ENCODE measurements at regions not wholly inside any gene's neighbourhood (a gene's known extent, or its start where the extent isn't known, plus 50 kb on each side); places are given as distances from the start of the nearest gene placed in this dataset.
A peak's percentile ranks its signal among the peaks of the same experiment; 100 is the strongest.

DNA sequence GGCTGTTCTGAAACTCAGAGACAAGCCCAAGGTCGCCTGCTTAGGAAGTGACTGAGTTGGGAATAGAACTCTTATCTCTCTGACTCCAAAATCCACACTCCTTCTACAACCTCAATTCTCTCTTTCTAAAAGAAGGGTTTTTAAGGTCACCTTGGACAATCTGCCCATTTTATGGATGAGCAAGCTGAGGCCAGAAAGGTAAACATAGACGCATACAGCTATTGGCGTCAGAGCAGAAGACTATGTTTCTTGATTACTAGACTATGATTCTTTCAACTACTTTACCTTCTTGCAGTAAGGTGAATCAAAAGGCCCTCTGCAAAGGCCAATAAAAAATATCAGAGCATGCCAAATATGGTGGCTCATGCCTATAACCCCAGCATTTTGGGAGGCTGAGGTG, 276.6 kb downstream of the CLIC5 start:
- DNase-seq = no peak

DNA sequence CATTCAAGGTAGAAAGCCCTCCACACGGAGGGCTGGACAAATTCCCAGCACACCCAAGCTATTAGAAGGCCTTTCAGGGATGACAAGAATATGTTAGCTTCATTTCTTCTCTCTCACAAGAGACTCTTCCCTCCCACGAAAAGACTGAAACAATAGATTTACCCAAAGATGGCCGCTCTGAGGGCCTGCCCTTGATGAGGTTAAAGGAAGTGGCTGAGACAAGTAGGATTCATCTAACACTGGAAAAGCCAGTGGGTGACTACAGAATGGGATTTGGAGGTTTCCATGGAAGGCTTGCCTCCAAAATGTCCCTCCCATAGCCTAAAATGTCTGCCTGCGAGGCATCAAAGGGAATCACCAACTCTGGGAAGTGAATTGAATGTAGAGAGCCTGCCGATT, 277.6 kb downstream of the CLIC5 start:
- DNase-seq = no peak

- DNase-seq = no peak
Observed at GRCh38 chr6:45737331-45738056, 278.2 kb downstream of the CLIC5 start.

DNA sequence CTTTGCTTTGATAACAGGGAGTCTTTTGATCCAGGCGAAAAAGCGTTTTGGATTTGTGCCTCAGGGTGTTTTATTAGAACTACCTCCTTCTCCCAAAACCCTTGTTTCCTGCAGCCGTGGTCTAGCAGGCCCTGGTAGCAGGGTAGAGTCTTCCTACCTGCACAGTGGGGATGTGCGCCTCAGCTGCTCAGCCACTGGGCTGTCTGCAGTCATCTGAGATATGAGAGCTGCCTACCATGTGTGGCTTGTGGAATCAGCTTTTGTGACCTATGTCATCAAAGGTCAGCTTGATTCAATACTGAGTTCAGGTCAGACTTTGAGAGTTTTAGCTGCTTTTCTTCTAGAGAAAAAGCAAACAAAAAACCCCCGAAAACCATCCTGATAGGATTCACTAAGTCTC, 279.5 kb downstream of the CLIC5 start:
- no peak for DNase-seq

DNA sequence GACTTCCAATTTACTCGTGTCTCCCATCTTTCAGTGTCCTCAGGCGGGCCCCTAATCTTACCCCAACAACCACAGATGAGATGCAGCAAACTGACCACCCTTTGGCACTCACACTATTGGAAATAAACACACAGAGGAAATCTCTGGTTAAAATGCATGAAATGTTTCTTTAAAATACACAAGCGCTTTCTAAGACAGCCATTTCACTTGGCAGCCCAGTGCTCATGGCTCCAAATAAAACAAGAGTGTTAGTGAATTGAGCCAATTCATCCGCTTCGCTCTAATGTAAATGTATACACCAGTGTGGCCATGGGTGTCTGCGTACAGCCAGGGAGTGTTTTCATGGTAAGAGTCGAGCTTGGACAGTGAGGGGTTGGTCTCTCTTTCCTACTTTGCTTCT, 282.9 kb downstream of the CLIC5 start:
- DNase-seq = no peak

DNA sequence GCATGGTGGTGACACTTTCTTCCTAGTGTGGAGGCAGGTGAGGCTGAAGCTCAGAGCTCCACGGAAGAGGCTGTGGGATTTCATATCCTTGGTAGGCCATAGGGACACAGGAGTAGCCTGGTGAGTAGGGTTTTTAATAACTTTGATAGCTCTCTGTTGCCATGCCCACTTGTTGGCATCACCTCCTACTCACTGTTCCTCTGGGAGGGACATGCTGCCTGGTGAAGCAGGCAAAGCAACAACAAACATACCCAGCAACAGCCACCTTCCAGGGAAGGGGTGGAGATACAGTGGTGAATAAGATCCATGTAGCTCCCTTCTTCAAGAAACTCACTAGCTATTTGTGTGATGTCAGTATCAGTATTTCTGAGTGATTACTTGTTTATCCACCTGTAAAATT, 285.4 kb downstream of the CLIC5 start:
- no peak for DNase-seq

DNA sequence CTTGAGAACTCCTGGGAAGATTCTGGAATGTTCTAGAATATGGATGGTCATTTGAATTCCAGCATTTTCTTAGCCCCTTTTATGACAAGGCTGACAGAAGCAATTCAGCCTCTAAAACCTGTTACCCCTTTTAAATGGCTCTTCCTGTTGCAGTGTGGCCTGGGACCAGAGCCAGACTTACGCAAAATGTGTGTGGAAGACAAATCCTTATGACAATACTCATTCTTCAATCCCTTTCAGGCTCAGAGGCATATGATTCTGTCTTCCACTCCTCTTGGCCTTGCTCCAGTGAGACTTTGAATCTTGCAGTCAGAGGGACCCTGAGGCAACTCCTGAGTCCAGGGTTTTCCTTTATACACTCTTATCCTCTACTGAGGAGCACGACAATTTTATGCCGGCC, 287.0 kb downstream of the CLIC5 start:
- DNase-seq = no peak

GRCh38 chr6:45727819-45728449, 287.7 kb downstream of the CLIC5 start:
- no peak for DNase-seq

- no peak for DNase-seq
Observed at GRCh38 chr6:45727228-45727627, 288.4 kb downstream of the CLIC5 start.

GRCh38 chr6:45726444-45726843, 289.2 kb downstream of the CLIC5 start:
- DNase-seq = no peak

DNA sequence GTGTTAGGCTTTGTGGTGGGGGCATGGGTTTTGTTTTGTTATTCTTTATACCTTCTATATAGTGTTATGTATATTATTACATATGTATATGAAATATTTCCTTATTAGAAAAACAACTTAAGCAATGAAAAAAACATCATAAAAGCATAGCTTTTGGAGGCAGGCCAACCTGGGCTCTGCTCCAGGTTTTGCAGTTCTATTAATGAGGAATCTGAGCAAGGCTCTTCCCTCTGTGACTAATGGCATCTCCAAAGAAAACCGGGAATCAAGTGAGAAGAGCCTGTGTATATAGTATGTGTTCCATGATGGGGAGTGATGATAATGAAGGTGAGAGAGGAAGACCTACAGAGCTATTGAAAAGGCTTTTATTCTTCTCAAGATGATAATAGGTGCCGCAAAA, 291.1 kb downstream of the CLIC5 start:
- no peak for DNase-seq

DNA sequence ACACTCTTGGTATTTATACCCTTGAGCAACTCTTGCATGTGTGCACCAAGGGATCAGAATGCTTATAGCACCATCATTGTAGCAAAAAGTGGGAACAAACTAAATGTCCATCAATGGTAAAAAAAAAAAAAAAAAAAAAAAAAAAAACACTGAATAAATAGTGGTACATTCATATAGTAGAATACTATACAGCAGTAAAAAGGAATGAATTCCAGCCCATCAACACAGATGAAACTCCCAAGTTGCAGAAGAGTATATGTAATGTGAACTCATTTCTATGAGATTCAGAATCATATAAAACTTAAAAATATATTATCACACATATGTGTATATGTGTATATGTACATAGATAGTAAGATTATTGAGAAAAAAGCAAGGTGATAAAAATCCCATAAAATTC, 291.6 kb downstream of the CLIC5 start:
- no peak for DNase-seq

DNA sequence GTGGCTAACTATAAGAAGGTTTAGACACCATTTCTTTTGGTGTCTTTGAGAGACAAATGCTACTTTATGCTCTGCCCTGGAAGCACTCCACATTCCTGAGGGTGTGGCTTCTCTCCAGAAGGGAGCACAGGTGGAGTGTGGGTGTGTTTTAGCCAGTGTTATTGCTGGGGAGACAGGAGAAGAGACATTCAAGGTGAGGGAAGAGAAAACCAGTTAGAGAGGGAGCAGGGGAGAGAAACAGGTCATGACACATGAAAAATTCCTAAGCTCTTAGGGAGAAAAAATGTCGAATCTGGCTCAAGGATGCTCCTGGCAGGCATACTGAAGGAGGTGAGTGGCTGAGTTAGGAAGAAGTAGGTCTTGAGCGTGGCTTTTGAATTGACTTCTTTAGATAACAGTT, 292.8 kb downstream of the CLIC5 start:
- no peak for DNase-seq

DNA sequence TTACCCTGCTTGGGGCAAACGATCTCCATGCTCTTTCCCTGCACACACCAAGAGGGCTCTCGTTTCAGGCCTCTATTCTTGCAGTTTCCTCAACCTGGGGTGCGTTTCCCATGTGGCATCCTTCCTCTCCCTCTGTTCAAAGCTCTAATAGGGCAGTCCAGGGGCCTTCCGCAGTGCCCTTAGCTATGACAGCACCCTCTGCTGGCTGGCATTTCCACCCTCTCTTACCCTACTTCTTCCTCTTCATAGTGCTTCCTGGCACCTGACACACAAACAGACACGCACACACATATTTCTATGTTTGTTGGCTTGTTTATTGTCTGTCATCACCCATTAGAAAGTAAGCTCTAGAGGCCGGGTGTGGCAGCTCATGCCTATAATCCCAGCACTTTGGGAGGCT, 294.0 kb downstream of the CLIC5 start:
- DNase-seq = no peak

DNA sequence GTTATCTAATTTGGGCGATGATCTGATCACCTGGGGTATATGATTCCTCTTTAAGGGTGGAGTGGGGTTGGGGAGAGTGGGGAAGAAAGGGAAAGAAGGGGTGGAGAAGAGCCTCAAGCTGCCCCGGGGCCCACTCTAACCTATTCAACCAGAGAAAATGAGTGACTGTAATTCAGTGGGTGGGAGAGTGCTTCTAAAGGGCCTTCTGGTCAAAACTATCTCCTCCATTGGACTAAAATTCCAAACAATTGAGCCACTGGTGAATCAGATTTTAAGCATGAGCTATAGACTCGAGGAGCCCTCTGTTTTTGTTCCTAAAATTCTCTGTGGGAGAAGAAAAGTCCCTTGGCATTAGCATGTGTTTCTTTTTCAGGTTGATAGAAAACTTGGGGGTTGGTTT, 296.8 kb downstream of the CLIC5 start:
- DNase-seq = no peak

- no peak for DNase-seq
Observed at GRCh38 chr6:45718131-45718530, 297.5 kb downstream of the CLIC5 start.

GRCh38 chr6:45717715-45718114, 297.9 kb downstream of the CLIC5 start:
- no peak for DNase-seq

DNA sequence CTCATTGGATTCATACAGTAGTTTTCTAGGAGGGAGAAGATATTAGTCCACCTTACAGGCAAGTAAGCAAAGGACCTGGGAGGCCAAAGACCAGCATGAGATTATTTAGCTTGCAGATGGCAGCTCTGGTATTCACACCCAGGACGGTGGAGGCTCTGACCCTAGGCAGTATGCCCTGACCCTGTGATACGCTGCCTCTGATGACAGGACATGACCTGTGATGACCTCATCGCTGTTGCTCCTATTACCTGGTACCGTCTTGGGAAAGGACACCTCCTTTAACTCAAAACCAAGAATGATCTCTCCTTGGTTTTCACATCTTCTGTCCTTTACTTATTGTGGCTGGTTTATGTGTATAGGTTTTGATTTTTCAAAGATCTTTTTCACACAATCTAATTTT, 298.6 kb downstream of the CLIC5 start:
- no peak for DNase-seq

DNA sequence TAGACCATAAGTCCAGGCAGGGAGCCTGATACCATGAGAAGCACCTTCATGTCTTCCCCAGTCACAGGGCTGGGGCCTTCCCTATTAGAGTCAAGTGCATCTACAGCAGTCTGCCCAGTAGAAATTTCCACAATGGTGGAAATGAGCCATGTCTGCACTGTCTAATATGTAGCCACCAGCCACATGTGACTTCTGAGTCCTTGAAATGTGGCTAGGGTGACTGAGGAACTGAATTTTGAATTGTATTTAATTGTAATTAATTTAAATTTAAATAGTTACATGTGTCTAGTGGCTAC, 300.2 kb downstream of the CLIC5 start:
- no peak for DNase-seq

GRCh38 chr6:45714741-45715507, 300.7 kb downstream of the CLIC5 start:
- DNase-seq = peak; percentile 64 to 82

DNA sequence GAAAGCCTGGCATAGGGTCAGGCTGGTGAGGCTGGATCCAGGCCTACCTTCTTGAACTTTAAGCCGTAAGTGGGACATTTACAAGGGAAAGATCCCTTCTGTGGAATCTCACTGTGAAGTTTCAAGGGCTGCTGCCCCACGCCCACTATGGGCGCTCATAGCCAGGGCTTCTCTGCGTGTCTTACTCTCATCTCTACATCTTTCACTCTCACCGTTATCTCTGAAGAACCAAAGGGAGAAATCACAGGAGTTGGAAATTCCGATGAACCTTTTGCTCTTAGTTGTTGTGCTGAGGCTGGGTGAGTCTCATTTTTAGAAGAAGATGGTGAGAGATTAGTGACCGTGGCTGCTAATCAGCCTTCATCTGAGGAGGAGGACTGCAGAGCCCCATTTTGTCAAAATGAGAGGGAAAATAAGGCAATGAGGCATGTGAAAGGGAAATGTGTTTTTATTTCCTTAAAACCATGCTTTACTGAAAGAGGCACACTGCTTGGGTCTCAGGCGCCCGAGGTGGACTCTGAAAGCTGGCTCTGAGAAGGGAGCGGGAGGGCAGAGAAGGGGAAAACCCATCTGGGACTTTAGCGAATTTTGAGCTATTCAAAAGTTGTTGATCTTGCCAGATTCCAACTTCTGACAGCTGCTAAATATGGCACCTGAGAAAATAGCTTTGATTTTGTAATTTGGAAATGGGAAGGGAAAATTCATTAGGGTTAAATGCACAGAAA, 301.5 kb downstream of the CLIC5 start:
- DNase-seq = no peak
